ENCODE measurements at regions not wholly inside any gene's neighbourhood (a gene's known extent, or its start where the extent isn't known, plus 50 kb on each side); places are given as distances from the start of the nearest gene placed in this dataset.
"Not testable (repeated sequence)": the region's sequence is repeated elsewhere in the genome, so short reads cannot be mapped to it uniquely, and the experiment has no call there.

- not testable (repeated sequence) for H2AK5ac ChIP-seq (ENCODE audit: low read depth, low read length)
Observed at GRCh38 chr12:33076401-33076800, 179.8 kb upstream of the PKP2 start.

GRCh38 chr12:33075130-33075766 lies 178.7 kb upstream of the PKP2 start:
- H2BK15ac ChIP-seq (ENCODE audit: low read length); H3K4me3 ChIP-seq (ENCODE audit: low read length in 2 of 2); H3K27ac ChIP-seq (replicated peaks; ENCODE audit: low read length); H3K9me3 ChIP-seq (replicated peaks in 1 of 2; ENCODE audit: control insufficient read depth in 2 of 2, insufficient read depth in 1 of 2, low read depth in 1 of 2, low read length in 2 of 2); H4K8ac ChIP-seq (ENCODE audit: low read depth, low read length); H3K27me3 ChIP-seq (ENCODE audit: control insufficient read depth in 3 of 3, insufficient read depth in 3 of 3, low read depth in 1 of 3, low read length in 3 of 3); H2AK5ac ChIP-seq (ENCODE audit: low read depth, low read length); H3K14ac ChIP-seq (ENCODE audit: low read length); H2BK120ac ChIP-seq (ENCODE audit: low read depth, low read length); DNase-seq (ENCODE audit: low spot score); H3K4ac ChIP-seq (ENCODE audit: low read length); H3K36me3 ChIP-seq (replicated peaks in 1 of 2; ENCODE audit: control insufficient read depth in 2 of 2, insufficient read depth in 2 of 2, low read length in 2 of 2); H3K9ac ChIP-seq (ENCODE audit: low read depth, low read length, poor library complexity); H3K79me1 ChIP-seq (ENCODE audit: low read depth, low read length); H3K4me2 ChIP-seq (ENCODE audit: insufficient read depth, low read length, poor library complexity, severe bottlenecking); H2AFZ ChIP-seq (ENCODE audit: low read length); H4K91ac ChIP-seq (ENCODE audit: low read depth, low read length, poor library complexity); H3K4me1 ChIP-seq (ENCODE audit: control insufficient read depth in 2 of 2, insufficient read depth in 1 of 2, low read depth in 1 of 2, low read length in 2 of 2); H3K23ac ChIP-seq (ENCODE audit: low read depth, low read length, poor library complexity); H2BK12ac ChIP-seq (ENCODE audit: low read length); H2BK5ac ChIP-seq (ENCODE audit: low read length): not testable (repeated sequence)
- no CpG with 5 or more reads among the region's 25 CpGs for WGBS, 2 donors (ENCODE audit: extremely low coverage in 2 of 2, insufficient read length in 2 of 2, insufficient replicate concordance in 1 of 2)
- peak overlapping the region; percentile 57 for H3K18ac ChIP-seq (ENCODE audit: low read length)

More at GRCh38 chr12:33076401-33076800, 179.8 kb upstream of the PKP2 start:
- H2BK120ac ChIP-seq (ENCODE audit: low read depth, low read length): peak overlapping the region; percentile 72
- not testable (repeated sequence) for H3K4me3 ChIP-seq (ENCODE audit: low read length in 2 of 2); H3K27ac ChIP-seq (replicated peaks; ENCODE audit: low read length); H3K79me1 ChIP-seq (ENCODE audit: low read depth, low read length); H3K4me1 ChIP-seq (ENCODE audit: control insufficient read depth in 2 of 2, insufficient read depth in 1 of 2, low read depth in 1 of 2, low read length in 2 of 2); H3K4ac ChIP-seq (ENCODE audit: low read length); DNase-seq (ENCODE audit: low spot score); H4K91ac ChIP-seq (ENCODE audit: low read depth, low read length, poor library complexity); H3K23ac ChIP-seq (ENCODE audit: low read depth, low read length, poor library complexity); H3K9ac ChIP-seq (ENCODE audit: low read depth, low read length, poor library complexity); H3K4me2 ChIP-seq (ENCODE audit: insufficient read depth, low read length, poor library complexity, severe bottlenecking); H4K8ac ChIP-seq (ENCODE audit: low read depth, low read length); H3K18ac ChIP-seq (ENCODE audit: low read length); H3K36me3 ChIP-seq (replicated peaks in 1 of 2; ENCODE audit: control insufficient read depth in 2 of 2, insufficient read depth in 2 of 2, low read length in 2 of 2); H2AFZ ChIP-seq (ENCODE audit: low read length); H2BK12ac ChIP-seq (ENCODE audit: low read length); H3K14ac ChIP-seq (ENCODE audit: low read length); H3K9me3 ChIP-seq (replicated peaks in 1 of 2; ENCODE audit: control insufficient read depth in 2 of 2, insufficient read depth in 1 of 2, low read depth in 1 of 2, low read length in 2 of 2); H2BK5ac ChIP-seq (ENCODE audit: low read length); H3K27me3 ChIP-seq (ENCODE audit: control insufficient read depth in 3 of 3, insufficient read depth in 3 of 3, low read depth in 1 of 3, low read length in 3 of 3); H2BK15ac ChIP-seq (ENCODE audit: low read length)
- no CpG with 5 or more reads among the region's 9 CpGs for WGBS, 2 donors (ENCODE audit: extremely low coverage in 2 of 2, insufficient read length in 2 of 2, insufficient replicate concordance in 1 of 2)

- H3K14ac ChIP-seq (ENCODE audit: low read length): no peak overlapping the region
Observed at GRCh38 chr12:33061844-33062243, 165.3 kb upstream of the PKP2 start.

GRCh38 chr12:33054371-33054770 lies 157.8 kb upstream of the PKP2 start:
- H3K23ac ChIP-seq (ENCODE audit: low read depth, low read length, poor library complexity): no peak overlapping the region
- H2BK5ac ChIP-seq (ENCODE audit: low read length): no peak overlapping the region
- no CpG with 5 or more reads among the region's 3 CpGs for WGBS, 2 donors (ENCODE audit: extremely low coverage in 2 of 2, insufficient read length in 2 of 2, insufficient replicate concordance in 1 of 2)

More at GRCh38 chr12:33061844-33062243, 165.3 kb upstream of the PKP2 start:
- H3K9ac ChIP-seq (ENCODE audit: low read depth, low read length, poor library complexity): no peak overlapping the region
- H3K27me3 ChIP-seq (ENCODE audit: control insufficient read depth in 3 of 3, insufficient read depth in 3 of 3, low read depth in 1 of 3, low read length in 3 of 3): no peaks in the 10 kb centered on the region
- H3K23ac ChIP-seq (ENCODE audit: low read depth, low read length, poor library complexity): no peak overlapping the region
- H3K18ac ChIP-seq (ENCODE audit: low read length): no peak overlapping the region
- no peak overlapping the region for H3K4me2 ChIP-seq (ENCODE audit: insufficient read depth, low read length, poor library complexity, severe bottlenecking)
- H2AK5ac ChIP-seq (ENCODE audit: low read depth, low read length): no peak overlapping the region
- H2AFZ ChIP-seq (ENCODE audit: low read length): no peak overlapping the region
- no peak overlapping the region for H2BK120ac ChIP-seq (ENCODE audit: low read depth, low read length)
- H3K36me3 ChIP-seq (replicated peaks in 1 of 2; ENCODE audit: control insufficient read depth in 2 of 2, insufficient read depth in 2 of 2, low read length in 2 of 2): no peaks in the 10 kb centered on the region
- H3K9me3 ChIP-seq (replicated peaks in 1 of 2; ENCODE audit: control insufficient read depth in 2 of 2, insufficient read depth in 1 of 2, low read depth in 1 of 2, low read length in 2 of 2): no peaks in the 10 kb centered on the region
- no peak for DNase-seq (ENCODE audit: low spot score)
- no peak overlapping the region for H3K27ac ChIP-seq (replicated peaks; ENCODE audit: low read length)
- H3K4ac ChIP-seq (ENCODE audit: low read length): no peak overlapping the region
- H2BK12ac ChIP-seq (ENCODE audit: low read length): no peak overlapping the region
- no peak overlapping the region for H4K91ac ChIP-seq (ENCODE audit: low read depth, low read length, poor library complexity)
- H3K79me1 ChIP-seq (ENCODE audit: low read depth, low read length): no peaks in the 10 kb centered on the region
- no peaks in the 10 kb centered on the region for H3K4me1 ChIP-seq (ENCODE audit: control insufficient read depth in 2 of 2, insufficient read depth in 1 of 2, low read depth in 1 of 2, low read length in 2 of 2)
- H3K4me3 ChIP-seq (ENCODE audit: low read length in 2 of 2): no peak overlapping the region
- H2BK15ac ChIP-seq (ENCODE audit: low read length): no peak overlapping the region
- no peak overlapping the region for H2BK5ac ChIP-seq (ENCODE audit: low read length)
- H4K8ac ChIP-seq (ENCODE audit: low read depth, low read length): no peak overlapping the region

More at GRCh38 chr12:33054371-33054770, 157.8 kb upstream of the PKP2 start:
- H3K27me3 ChIP-seq (ENCODE audit: control insufficient read depth in 3 of 3, insufficient read depth in 3 of 3, low read depth in 1 of 3, low read length in 3 of 3): no peaks in the 10 kb centered on the region
- H3K27ac ChIP-seq (replicated peaks; ENCODE audit: low read length): no peak overlapping the region
- H3K4me3 ChIP-seq (ENCODE audit: low read length in 2 of 2): no peak overlapping the region
- no peak overlapping the region for H2BK15ac ChIP-seq (ENCODE audit: low read length)
- DNase-seq (ENCODE audit: low spot score): no peak
- H2BK120ac ChIP-seq (ENCODE audit: low read depth, low read length): no peak overlapping the region
- no peak overlapping the region for H2BK12ac ChIP-seq (ENCODE audit: low read length)
- H3K4me2 ChIP-seq (ENCODE audit: insufficient read depth, low read length, poor library complexity, severe bottlenecking): no peak overlapping the region
- H3K9me3 ChIP-seq (replicated peaks in 1 of 2; ENCODE audit: control insufficient read depth in 2 of 2, insufficient read depth in 1 of 2, low read depth in 1 of 2, low read length in 2 of 2): no peaks in the 10 kb centered on the region
- no peak overlapping the region for H4K91ac ChIP-seq (ENCODE audit: low read depth, low read length, poor library complexity)
- H2AK5ac ChIP-seq (ENCODE audit: low read depth, low read length): no peak overlapping the region
- H3K79me1 ChIP-seq (ENCODE audit: low read depth, low read length): no peaks in the 10 kb centered on the region
- no peak overlapping the region for H3K4ac ChIP-seq (ENCODE audit: low read length)
- no peak overlapping the region for H3K18ac ChIP-seq (ENCODE audit: low read length)
- H3K14ac ChIP-seq (ENCODE audit: low read length): no peak overlapping the region
- H3K9ac ChIP-seq (ENCODE audit: low read depth, low read length, poor library complexity): no peak overlapping the region
- no peak overlapping the region for H2AFZ ChIP-seq (ENCODE audit: low read length)
- no peak overlapping the region for H4K8ac ChIP-seq (ENCODE audit: low read depth, low read length)
- H3K36me3 ChIP-seq (replicated peaks in 1 of 2; ENCODE audit: control insufficient read depth in 2 of 2, insufficient read depth in 2 of 2, low read length in 2 of 2): no peaks in the 10 kb centered on the region
- H3K4me1 ChIP-seq (ENCODE audit: control insufficient read depth in 2 of 2, insufficient read depth in 1 of 2, low read depth in 1 of 2, low read length in 2 of 2): no peaks in the 10 kb centered on the region

Measured in neuronal stem cell (in vitro differentiated cells).